ENCODE measurements at regions not wholly inside any gene's neighbourhood (a gene's known extent, or its start where the extent isn't known, plus 50 kb on each side); places are given as distances from the start of the nearest gene placed in this dataset.

DNA sequence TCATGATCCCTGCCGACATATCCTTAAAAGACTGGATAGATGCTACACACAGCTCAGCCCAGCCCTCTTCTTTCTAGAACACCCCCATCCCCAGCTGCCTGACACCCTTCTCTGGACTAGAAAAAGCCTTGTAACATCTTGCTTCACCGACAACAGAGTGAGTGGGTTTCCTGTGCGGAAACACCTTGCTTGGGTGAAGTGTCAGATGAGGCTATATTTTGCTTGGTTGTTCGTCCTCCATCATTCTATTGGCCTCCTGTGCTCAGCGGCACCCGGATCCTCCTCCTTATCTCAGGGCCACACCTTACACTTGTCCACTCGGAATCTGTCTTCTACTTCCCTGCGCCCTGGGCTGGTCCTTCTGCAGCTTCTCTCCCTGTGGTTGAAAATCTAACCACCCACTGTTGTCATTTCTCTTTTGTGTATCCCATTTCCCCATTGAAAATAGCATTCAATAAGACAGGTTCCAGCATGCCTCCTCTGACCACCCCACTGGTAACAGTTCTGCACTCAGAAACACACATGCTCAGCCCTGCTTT lies 101.3 kb upstream of the MLN start:
- Histone ChIP-seq H2AK5ac (ENCODE audit: insufficient read length, low read length) (no peak overlapping the region), H2BK15ac (ENCODE audit: low read depth, low read length) (no peak overlapping the region), H3K27ac (ENCODE audit: insufficient read length, low read depth, low read length) (no peak overlapping the region), H4K5ac (ENCODE audit: insufficient read length, low read depth, low read length) (no peak overlapping the region), H3K27me3 (ENCODE audit: insufficient read depth, low read length) (no peaks in the 10 kb centered on the region), H3K4me2 (ENCODE audit: insufficient read depth, insufficient read length, low read length) (no peak overlapping the region), H4K91ac (ENCODE audit: insufficient read length, low read depth, low read length) (no peak overlapping the region), H3K9me3 (ENCODE audit: control insufficient read depth, low read depth, low read length) (no peaks in the 10 kb centered on the region), H3K18ac (ENCODE audit: insufficient read length, low read depth, low read length) (no peak overlapping the region), H3K56ac (ENCODE audit: insufficient read length, low read depth, low read length) (no peak overlapping the region), H3K79me1 (ENCODE audit: insufficient read depth, low read depth, low read length, poor library complexity, severe bottlenecking) (no peaks in the 10 kb centered on the region), H3T11ph (ENCODE audit: low read length) (no peak overlapping the region), H3K4me1 (ENCODE audit: insufficient read depth, low read length) (no peaks in the 10 kb centered on the region), H2AFZ (ENCODE audit: low read length) (no peak overlapping the region), H3K4ac (ENCODE audit: low read depth, low read length) (no peak overlapping the region), H3K23me2 (ENCODE audit: insufficient read length, low read depth, low read length, poor library complexity, severe bottlenecking) (no peaks in the 10 kb centered on the region), H2BK5ac (ENCODE audit: insufficient read length, low read length) (no peak overlapping the region), H2BK120ac (ENCODE audit: low read depth, low read length, poor library complexity, severe bottlenecking) (no peak overlapping the region), H4K8ac (replicated peaks; ENCODE audit: insufficient read length, low read depth, low read length) (no peak overlapping the region), H3K23ac (ENCODE audit: insufficient read length, low read depth, low read length) (no peak overlapping the region), H3K14ac (ENCODE audit: insufficient read depth, low read length) (no peak overlapping the region), H3K79me2 (ENCODE audit: insufficient read depth, low read length) (no peaks in the 10 kb centered on the region), H3K9ac (ENCODE audit: extremely low read depth, insufficient read length, low read length) (no peak overlapping the region), H4K20me1 (ENCODE audit: control insufficient read depth, insufficient read depth, insufficient read length) (no peaks in the 10 kb centered on the region), H2BK12ac (ENCODE audit: insufficient read length, low read depth, low read length) (no peak overlapping the region), H2BK20ac (ENCODE audit: low read depth, low read length, poor library complexity, severe bottlenecking) (no peak overlapping the region)
- DNase-seq: no peak
- WGBS (ENCODE audit: extremely low coverage, insufficient read length, low lambda C conversion rate): no CpG with 5 or more reads among the region's 8 CpGs
- peaks cover 30% of the 10 kb centered on the region for H3K27me3 Mint-ChIP-seq (ENCODE audit: low read depth)
- TF ChIP-seq, protein P1, sequence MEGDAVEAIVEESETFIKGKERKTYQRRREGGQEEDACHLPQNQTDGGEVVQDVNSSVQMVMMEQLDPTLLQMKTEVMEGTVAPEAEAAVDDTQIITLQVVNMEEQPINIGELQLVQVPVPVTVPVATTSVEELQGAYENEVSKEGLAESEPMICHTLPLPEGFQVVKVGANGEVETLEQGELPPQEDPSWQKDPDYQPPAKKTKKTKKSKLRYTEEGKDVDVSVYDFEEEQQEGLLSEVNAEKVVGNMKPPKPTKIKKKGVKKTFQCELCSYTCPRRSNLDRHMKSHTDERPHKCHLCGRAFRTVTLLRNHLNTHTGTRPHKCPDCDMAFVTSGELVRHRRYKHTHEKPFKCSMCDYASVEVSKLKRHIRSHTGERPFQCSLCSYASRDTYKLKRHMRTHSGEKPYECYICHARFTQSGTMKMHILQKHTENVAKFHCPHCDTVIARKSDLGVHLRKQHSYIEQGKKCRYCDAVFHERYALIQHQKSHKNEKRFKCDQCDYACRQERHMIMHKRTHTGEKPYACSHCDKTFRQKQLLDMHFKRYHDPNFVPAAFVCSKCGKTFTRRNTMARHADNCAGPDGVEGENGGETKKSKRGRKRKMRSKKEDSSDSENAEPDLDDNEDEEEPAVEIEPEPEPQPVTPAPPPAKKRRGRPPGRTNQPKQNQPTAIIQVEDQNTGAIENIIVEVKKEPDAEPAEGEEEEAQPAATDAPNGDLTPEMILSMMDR (conservative IDR thresholded peaks at IDR 0.05): no peak
- H3K4me3 Mint-ChIP-seq: no peak overlapping the region
- H3K27ac Mint-ChIP-seq: no peak overlapping the region
- H3K4me1 Mint-ChIP-seq: peaks cover 28% of the 10 kb centered on the region in 2 experiments
- no peaks in the 10 kb centered on the region; a peak in 1 of 7 replicates for H3K36me3 Mint-ChIP-seq (ENCODE audit: insufficient read depth in 1 of 3, low read depth in 3 of 3)
- no peaks in the 10 kb centered on the region; a peak in 1 of 5 replicates for H3K9me3 Mint-ChIP-seq

Data from H9 (cell line).